ENCODE measurements at regions not wholly inside any gene's neighbourhood (a gene's known extent, or its start where the extent isn't known, plus 50 kb on each side); places are given as distances from the start of the nearest gene placed in this dataset.

GRCh38 chr1:8112611-8113261 lies 86.6 kb upstream of the ERRFI1 start:
- no peaks in the 10 kb centered on the region for H3K23me2 ChIP-seq (ENCODE audit: low read depth, low read length)
- no peak overlapping the region for H2AFZ ChIP-seq (ENCODE audit: low read length)
- no peak for FAIRE-seq
- no peaks in the 10 kb centered on the region for H3K79me1 ChIP-seq (ENCODE audit: low read depth, low read length)
- no peaks in the 10 kb centered on the region for H4K20me1 ChIP-seq (replicated peaks in 1 of 2; ENCODE audit: control insufficient read depth in 1 of 2, insufficient read depth in 2 of 2, low read length in 2 of 2)
- no peak overlapping the region for H3K56ac ChIP-seq (replicated peaks; ENCODE audit: insufficient read length, low read depth, low read length)
- no peak overlapping the region for H3K27ac ChIP-seq (ENCODE audit: low read depth, low read length)
- ChIA-PET CTCF (ENCODE audit: partially characterized antibody) (interaction anchor here (0.7 to 1.2 kb wide), 4 partner anchors 14 to 327 kb away, joined by 3 read pairs; no protein-coding TSS in a partner anchor), POLR2A (ENCODE audit: partially characterized antibody) (no interaction called here)
- no peaks in the 10 kb centered on the region for H3K9me3 ChIP-seq (ENCODE audit: insufficient read depth in 2 of 2, low read depth in 1 of 2, low read length in 1 of 2)
- no peaks in the 10 kb centered on the region for H3K79me2 ChIP-seq (ENCODE audit: control insufficient read depth in 1 of 2, insufficient read depth in 2 of 2, low read length in 2 of 2)
- no peak overlapping the region for H4K91ac ChIP-seq (replicated peaks; ENCODE audit: insufficient read length, low read length)
- no peak overlapping the region for H3K9ac ChIP-seq (replicated peaks in 1 of 4; ENCODE audit: extremely low read depth in 1 of 4, low read depth in 3 of 4, low read length in 3 of 4)
- H3K4me3 ChIP-seq (ENCODE audit: extremely low read depth in 1 of 4, insufficient read depth in 2 of 4, low read depth in 3 of 4, low read length in 4 of 4), result no peak overlapping the region
- H3K4me2 ChIP-seq (ENCODE audit: insufficient read depth in 1 of 2, low read depth in 2 of 2, low read length in 2 of 2), result no peak overlapping the region
- no peak overlapping the region for H2BK20ac ChIP-seq (ENCODE audit: low read length)
- TF ChIP-seq SIX5 (IDR thresholded peaks at IDR 0.05; ENCODE audit: low read depth, low read length) (no peak), CREB1 (IDR thresholded peaks at IDR 0.05) (no peak), KDM1A (IDR thresholded peaks at IDR 0.05; ENCODE audit: borderline replicate concordance, low read length) (no peak), SRF (IDR thresholded peaks at IDR 0.05; ENCODE audit: low read depth, low read length) (no peak), YY1 (IDR thresholded peaks at IDR 0.05; ENCODE audit: low read depth, low read length) (no peak), POLR2A (IDR thresholded peaks at IDR 0.05; ENCODE audit: control extremely low read depth in 1 of 2, low read depth in 2 of 2, low read length in 2 of 2) (no peak)
- TF ChIP-seq, protein P1, sequence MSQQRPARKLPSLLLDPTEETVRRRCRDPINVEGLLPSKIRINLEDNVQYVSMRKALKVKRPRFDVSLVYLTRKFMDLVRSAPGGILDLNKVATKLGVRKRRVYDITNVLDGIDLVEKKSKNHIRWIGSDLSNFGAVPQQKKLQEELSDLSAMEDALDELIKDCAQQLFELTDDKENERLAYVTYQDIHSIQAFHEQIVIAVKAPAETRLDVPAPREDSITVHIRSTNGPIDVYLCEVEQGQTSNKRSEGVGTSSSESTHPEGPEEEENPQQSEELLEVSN (IDR thresholded peaks at IDR 0.05), result no peak
- H3K4me1 ChIP-seq (replicated peaks in 1 of 4; ENCODE audit: control insufficient read depth in 3 of 4, insufficient read depth in 4 of 4, low read length in 3 of 4), result peaks cover 0 to 6% (median 1%) of the 10 kb centered on the region in 4 experiments; a peak in 2 of 7 replicates
- H3K36me3 ChIP-seq (ENCODE audit: control insufficient read depth in 2 of 4, insufficient read depth in 4 of 4, low read length in 3 of 4), result no peaks in the 10 kb centered on the region
- H3K18ac ChIP-seq (ENCODE audit: extremely low read depth, low read length), result no peak overlapping the region
- H3K27me3 ChIP-seq (replicated peaks in 1 of 4; ENCODE audit: control insufficient read depth in 3 of 4, extremely low read depth in 1 of 4, insufficient read depth in 3 of 4, low read length in 3 of 4), result no peaks in the 10 kb centered on the region
- no peak overlapping the region for H2BK15ac ChIP-seq (ENCODE audit: low read length)
- H3K4ac ChIP-seq (replicated peaks; ENCODE audit: insufficient read length, low read depth, low read length), result no peak overlapping the region
- 94% methylated on average over 11 of the region's 11 CpGs; no CpG with 5 or more reads in 1 of the 2 experiments for WGBS, 2 experiments (ENCODE audit: extremely low coverage in 1 of 2, insufficient coverage in 1 of 2, insufficient read length in 1 of 2, insufficient replicate concordance in 2 of 2, low coverage in 1 of 2, low lambda C conversion rate in 2 of 2, missing lambda C conversion rate in 1 of 2)
- no peak overlapping the region for H2BK120ac ChIP-seq (replicated peaks; ENCODE audit: low read depth, low read length)
- no peak overlapping the region for H3K23ac ChIP-seq (ENCODE audit: insufficient read length)
- no peak overlapping the region for H4K8ac ChIP-seq (ENCODE audit: extremely low read depth, insufficient read depth, low read length)
- DNase-seq (ENCODE audit: low read depth in 1 of 2, low spot score in 2 of 2), result no peak
- H2BK5ac ChIP-seq (ENCODE audit: low read depth, low read length), result no peak overlapping the region
- no peak overlapping the region for H2BK12ac ChIP-seq (ENCODE audit: low read depth, low read length)
- no peak overlapping the region for H4K5ac ChIP-seq (ENCODE audit: insufficient read length, low read depth, low read length)
- H2AK5ac ChIP-seq (ENCODE audit: low read depth, low read length), result no peak overlapping the region
- H3K14ac ChIP-seq (ENCODE audit: insufficient read length), result no peak overlapping the region

Measured in H1 (cell line).